HCT116 (cell line): ENCODE measurements at regions not wholly inside any gene's neighbourhood (a gene's known extent, or its start where the extent isn't known, plus 50 kb on each side); places are given as distances from the start of the nearest gene placed in this dataset.

Source experiments
- CTCF ChIP-seq, 3 experiments: fragments of 200-600 bp in 1 of 3; sonication (generic) in 1 of 3; IDR thresholded peaks in 2 of 3; conservative IDR thresholded peaks in 1 of 3; 2 replicates each; pipeline ENCODE4 v1.5.1; 2012 to 2017; ENCODE audit warnings: low read depth in 2 of 3, low read length in 2 of 3, antibody characterized with exemption in 1 of 3, borderline replicate concordance in 1 of 3, control low read depth in 1 of 3, mild to moderate bottlenecking in 1 of 3, mixed read lengths in 1 of 3, mixed run types in 1 of 3, moderate library complexity in 1 of 3; ENCODE audit not compliant: insufficient read depth in 1 of 3
- POLR2AphosphoS5 ChIP-seq: IDR thresholded peaks from 2 replicates; pipeline ENCODE4 v1.6.1; 2011; ENCODE audit warnings: mild to moderate bottlenecking, low read depth, low read length, moderate library complexity
- RAD21 ChIP-seq: IDR thresholded peaks from 2 replicates; pipeline ENCODE4 v1.6.1; 2012; ENCODE audit warnings: low read depth, mild to moderate bottlenecking
- ZBTB33 ChIP-seq: IDR thresholded peaks from 2 replicates; pipeline ENCODE4 v1.6.1; 2011; ENCODE audit warnings: mild to moderate bottlenecking, low read length, moderate library complexity; ENCODE audit not compliant: insufficient replicate concordance; ENCODE audit errors: extremely low read depth

- no peak for TF ChIP-seq ZBTB33
- TF ChIP-seq RAD21 = no peak
- TF ChIP-seq POLR2AphosphoS5 = no peak
- no peak for TF ChIP-seq CTCF (IDR thresholded peaks at IDR 0.05 in 2 of 3, conservative IDR thresholded peaks at IDR 0.05 in 1 of 3; ENCODE audit: borderline replicate concordance in 1 of 3, insufficient read depth in 1 of 3, low read depth in 2 of 3, low read length in 2 of 3)
Observed at GRCh38 chr14:30131581-30132097, 204.0 kb upstream of the PRKD1 start.
